B cell (primary cell): ENCODE measurements at regions not wholly inside any gene's neighbourhood (a gene's known extent, or its start where the extent isn't known, plus 50 kb on each side); places are given as distances from the start of the nearest gene placed in this dataset.

Experiments used
- ATAC-seq: fragments of 200-7000 bp; cut with Tn5 transposase; one replicate; pipeline ENCODE4 v1.10.0; 2021; ENCODE audit warnings: low read depth, mild to moderate bottlenecking, moderate number of reproducible peaks, moderate library complexity
- CTCF ChIA-PET: fragments of 350-600 bp; sonication (Branson Sonifier 250); formaldehyde crosslinking; loops from one replicate; lab custom pipeline; 2021; ENCODE audit warnings: antibody characterized with exemption, inconsistent platforms; lab: Charles Lee
- POLR2A ChIA-PET: fragments of 350-600 bp; sonication (Branson Sonifier 250); formaldehyde crosslinking; loops from one replicate; lab custom pipeline; 2021; ENCODE audit warnings: antibody characterized with exemption; lab: Charles Lee
- DNase-seq: peaks from one replicate; pipeline ENCODE4 v3.0.0; 2013
- H2AFZ ChIP-seq: 2 replicates; pipeline ENCODE4 v1.6.1; 2012; ENCODE audit warnings: mild to moderate bottlenecking, low read depth, low read length; ENCODE audit not compliant: insufficient read depth, poor library complexity, severe bottlenecking
- H3K27ac ChIP-seq, 2 donors: 1 replicate in 1 of 2; 2 replicates in 1 of 2; pipeline ENCODE4 v1.5.1; 2012 to 2013; ENCODE audit warnings: low read length in 2 of 2, mild to moderate bottlenecking in 2 of 2, moderate library complexity in 1 of 2
- H3K27me3 ChIP-seq, 4 experiments: fragments of 200-600 bp in 1 of 4; sonication (generic) in 1 of 4; replicated peaks in 1 of 4; 1 replicate in 2 of 4; 2 replicates in 2 of 4; pipeline versions ENCODE4 v1.6.1 to v1.7.0; 2013 to 2016; ENCODE audit warnings: low read length in 3 of 4, mild to moderate bottlenecking in 2 of 4, mixed read lengths in 1 of 4, moderate library complexity in 1 of 4; ENCODE audit not compliant: insufficient read depth in 4 of 4, control insufficient read depth in 3 of 4; ENCODE audit errors: control extremely low read depth in 1 of 4
- H3K36me3 ChIP-seq, 2 experiments: replicated peaks in 1 of 2; 1 replicate in 1 of 2; 2 replicates in 1 of 2; pipeline versions ENCODE4 v1.6.1 to v1.7.1; 2013; ENCODE audit warnings: low read length in 1 of 2; ENCODE audit not compliant: insufficient read depth in 2 of 2, control insufficient read depth in 1 of 2; ENCODE audit errors: control extremely low read depth in 1 of 2, extremely low read depth in 1 of 2
- H3K4me1 ChIP-seq, 2 donors: fragments of 200-600 bp in 1 of 2; sonication (generic) in 1 of 2; 1 replicate in 1 of 2; 2 replicates in 1 of 2; pipeline versions ENCODE4 v1.5.1 to v1.6.1; 2013 to 2017; ENCODE audit warnings: low read length in 2 of 2; ENCODE audit not compliant: control insufficient read depth in 2 of 2, insufficient read depth in 2 of 2
- H3K4me2 ChIP-seq: replicated peaks from 2 replicates; pipeline ENCODE3; 2012; ENCODE audit warnings: mild to moderate bottlenecking, low read depth, low read length; ENCODE audit not compliant: poor library complexity, severe bottlenecking
- H3K4me3 ChIP-seq, 5 experiments: fragments of 200-600 bp in 1 of 5; sonication (generic) in 1 of 5; 1 replicate in 3 of 5; 2 replicates in 2 of 5; pipeline versions ENCODE4 v1.5.1 to v1.7.0; 2011 to 2016; ENCODE audit warnings: low read length in 4 of 5, mild to moderate bottlenecking in 4 of 5, low read depth in 2 of 5, control low read depth in 1 of 5, moderate library complexity in 1 of 5; ENCODE audit not compliant: insufficient read depth in 1 of 5; ENCODE audit errors: control extremely low read depth in 1 of 5, extremely low read depth in 1 of 5
- H3K79me2 ChIP-seq: fragments of 200-600 bp; sonication (generic); one replicate; pipeline ENCODE4 v1.6.0; 2016; ENCODE audit warnings: low read length; ENCODE audit not compliant: control insufficient read depth, insufficient read depth
- H3K9ac ChIP-seq: fragments of 200-600 bp; sonication (generic); 2 replicates; pipeline ENCODE4 v1.6.1; 2017; ENCODE audit warnings: mild to moderate bottlenecking, low read length, moderate library complexity
- H3K9me3 ChIP-seq, 3 donors: one replicate each; pipeline versions ENCODE4 v1.6.1 to v1.7.1; 2013; ENCODE audit warnings: low read length in 2 of 3; ENCODE audit not compliant: control insufficient read depth in 2 of 3, insufficient read depth in 1 of 3; ENCODE audit errors: control extremely low read depth in 1 of 3
- H4K20me1 ChIP-seq: 2 replicates; pipeline ENCODE4 v1.6.0; 2012; ENCODE audit warnings: mild to moderate bottlenecking, low read length; ENCODE audit not compliant: insufficient read depth, control insufficient read depth, poor library complexity, severe bottlenecking
- H3K27ac Mint-ChIP-seq: one replicate; pipeline ENCODE4 v1.8.0; 2021; ENCODE audit warnings: mixed read lengths
- H3K27me3 Mint-ChIP-seq: one replicate; pipeline ENCODE4 v1.8.0; 2021; ENCODE audit warnings: mixed read lengths
- H3K4me1 Mint-ChIP-seq: one replicate; pipeline ENCODE4 v1.8.0; 2021; ENCODE audit warnings: mixed read lengths
- H3K4me3 Mint-ChIP-seq: one replicate; pipeline ENCODE4 v1.8.0; 2021; ENCODE audit warnings: mixed read lengths
- H3K9me3 Mint-ChIP-seq: one replicate; pipeline ENCODE4 v1.8.0; 2022; ENCODE audit warnings: mixed read lengths; ENCODE audit not compliant: insufficient read depth
- EZH2 ChIP-seq: IDR thresholded peaks from 2 replicates; pipeline ENCODE4 v1.6.1; 2012; ENCODE audit warnings: borderline replicate concordance, low read depth, mild to moderate bottlenecking, moderate library complexity, low read length; ENCODE audit not compliant: insufficient read depth, poor library complexity, severe bottlenecking
- WGBS: methylation state at CpG from one replicate; pipeline ENCODE4 v1.1.5; 2013; ENCODE audit warnings: missing lambda C conversion rate; ENCODE audit not compliant: insufficient coverage; 5-methylcytosine and 5-hydroxymethylcytosine counted together
- intact Hi-C: fragments of 100-400 bp; cut with micrococcal nuclease; formaldehyde crosslinking; loops from one replicate; pipeline ENCODE4 v1.10.0; 2022
- TF ChIP-seq, protein P1 (sequence below): fragments of 200-600 bp; IDR thresholded peaks from one replicate; pipeline ENCODE4 v1.8.0; 2022; ENCODE audit warnings: antibody characterized with exemption, mild to moderate bottlenecking

DNA sequence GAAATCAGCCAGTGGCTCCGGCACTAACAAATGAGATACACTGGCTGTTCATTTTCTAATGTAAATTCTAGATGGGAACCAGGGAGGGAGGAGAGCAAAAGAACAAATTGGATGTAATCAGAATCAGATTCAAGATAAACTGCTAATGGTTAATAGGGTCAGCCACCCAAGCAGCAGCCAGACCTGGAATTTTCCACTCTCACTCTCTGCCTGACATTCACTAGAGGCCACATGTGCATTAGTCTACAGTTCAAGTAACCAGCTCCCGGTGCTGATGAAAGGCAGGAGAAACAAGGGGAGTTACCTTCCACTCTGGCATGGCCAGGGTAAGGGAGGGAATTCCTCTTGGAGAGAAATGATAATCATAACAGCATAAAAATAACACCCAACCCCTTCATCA is 597.7 kb downstream of the TOX3 start:
- H3K9me3 ChIP-seq: peaks cover 0 to 5% (median 0%) of the 10 kb centered on the region in 3 donors
- no peak for ATAC-seq
- no peak overlapping the region for H3K4me3 ChIP-seq
- no peaks in the 10 kb centered on the region for H3K27me3 ChIP-seq
- no peak overlapping the region for H3K9ac ChIP-seq
- ChIA-PET CTCF (no interaction called here), POLR2A (no interaction called here)
- H3K27ac Mint-ChIP-seq: no peak overlapping the region
- no peak for TF ChIP-seq EZH2
- TF ChIP-seq, protein P1, sequence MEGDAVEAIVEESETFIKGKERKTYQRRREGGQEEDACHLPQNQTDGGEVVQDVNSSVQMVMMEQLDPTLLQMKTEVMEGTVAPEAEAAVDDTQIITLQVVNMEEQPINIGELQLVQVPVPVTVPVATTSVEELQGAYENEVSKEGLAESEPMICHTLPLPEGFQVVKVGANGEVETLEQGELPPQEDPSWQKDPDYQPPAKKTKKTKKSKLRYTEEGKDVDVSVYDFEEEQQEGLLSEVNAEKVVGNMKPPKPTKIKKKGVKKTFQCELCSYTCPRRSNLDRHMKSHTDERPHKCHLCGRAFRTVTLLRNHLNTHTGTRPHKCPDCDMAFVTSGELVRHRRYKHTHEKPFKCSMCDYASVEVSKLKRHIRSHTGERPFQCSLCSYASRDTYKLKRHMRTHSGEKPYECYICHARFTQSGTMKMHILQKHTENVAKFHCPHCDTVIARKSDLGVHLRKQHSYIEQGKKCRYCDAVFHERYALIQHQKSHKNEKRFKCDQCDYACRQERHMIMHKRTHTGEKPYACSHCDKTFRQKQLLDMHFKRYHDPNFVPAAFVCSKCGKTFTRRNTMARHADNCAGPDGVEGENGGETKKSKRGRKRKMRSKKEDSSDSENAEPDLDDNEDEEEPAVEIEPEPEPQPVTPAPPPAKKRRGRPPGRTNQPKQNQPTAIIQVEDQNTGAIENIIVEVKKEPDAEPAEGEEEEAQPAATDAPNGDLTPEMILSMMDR: no peak
- no peaks in the 10 kb centered on the region for H4K20me1 ChIP-seq
- H3K9me3 Mint-ChIP-seq: no peaks in the 10 kb centered on the region
- H3K4me2 ChIP-seq: no peak overlapping the region
- intact Hi-C loops: no loop called here
- no peak overlapping the region for H3K4me3 Mint-ChIP-seq
- no peak overlapping the region for H3K27ac ChIP-seq
- no peaks in the 10 kb centered on the region for H3K79me2 ChIP-seq
- no peaks in the 10 kb centered on the region for H3K4me1 ChIP-seq
- H3K4me1 Mint-ChIP-seq: no peaks in the 10 kb centered on the region
- H2AFZ ChIP-seq: no peak overlapping the region
- H3K27me3 Mint-ChIP-seq: no peaks in the 10 kb centered on the region
- H3K36me3 ChIP-seq: no peaks in the 10 kb centered on the region
- DNase-seq: no peak
- WGBS: 100% methylated on average over 1 of the region's 2 CpGs

DNA sequence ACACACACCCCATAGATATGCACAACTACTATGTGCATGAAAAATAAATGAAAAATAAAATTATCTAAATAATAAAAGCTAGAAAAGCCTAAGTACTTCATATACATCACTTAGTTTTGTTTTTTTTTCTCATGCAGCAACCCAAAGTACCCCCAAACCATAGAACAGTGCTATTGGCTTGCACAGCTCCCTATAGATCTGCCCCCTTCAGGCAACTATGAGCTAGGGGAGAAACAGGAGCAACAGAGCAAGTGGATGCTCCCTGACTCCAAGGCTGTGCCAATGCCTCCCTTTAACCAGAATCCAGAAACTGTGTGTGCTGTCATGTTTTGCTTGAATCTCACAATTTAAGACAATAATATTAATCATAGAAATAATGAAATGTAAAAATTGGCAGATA is 605.5 kb downstream of the TOX3 start:
- no peak for ATAC-seq
- Histone ChIP-seq H3K9me3 (peaks cover 0 to 3% (median 0%) of the 10 kb centered on the region in 3 donors), H3K27ac (no peak overlapping the region), H3K4me1 (no peaks in the 10 kb centered on the region), H3K4me3 (no peak overlapping the region), H4K20me1 (no peaks in the 10 kb centered on the region), H2AFZ (no peak overlapping the region), H3K79me2 (no peaks in the 10 kb centered on the region), H3K4me2 (no peak overlapping the region), H3K36me3 (no peaks in the 10 kb centered on the region), H3K27me3 (no peaks in the 10 kb centered on the region), H3K9ac (no peak overlapping the region)
- ChIA-PET POLR2A (no interaction called here), CTCF (no interaction called here)
- DNase-seq: no peak
- intact Hi-C loops: no loop called here
- no peak for TF ChIP-seq EZH2
- TF ChIP-seq, protein P1: no peak
- Mint-ChIP-seq H3K27ac (no peak overlapping the region), H3K9me3 (peaks cover 5% of the 10 kb centered on the region), H3K4me3 (no peak overlapping the region), H3K4me1 (no peaks in the 10 kb centered on the region), H3K27me3 (no peaks in the 10 kb centered on the region)
